Fibroblast of villous mesenchyme (primary cell): ENCODE measurements at regions not wholly inside any gene's neighbourhood (a gene's known extent, or its start where the extent isn't known, plus 50 kb on each side); places are given as distances from the start of the nearest gene placed in this dataset.

ENCODE experiments used
- DNase-seq: peaks from one replicate; pipeline ENCODE4 v3.0.0-alpha.2; 2010; ENCODE audit warnings: low read depth
- H3K4me3 ChIP-seq: 2 replicates; pipeline ENCODE4 v1.5.1; 2011; ENCODE audit warnings: low read depth, mild to moderate bottlenecking, low read length
- TF ChIP-seq, protein P1 (sequence below): IDR thresholded peaks from 2 replicates; pipeline ENCODE4 v1.5.1; 2012; ENCODE audit warnings: low read depth, mild to moderate bottlenecking, low read length; ENCODE audit not compliant: insufficient read depth

DNA sequence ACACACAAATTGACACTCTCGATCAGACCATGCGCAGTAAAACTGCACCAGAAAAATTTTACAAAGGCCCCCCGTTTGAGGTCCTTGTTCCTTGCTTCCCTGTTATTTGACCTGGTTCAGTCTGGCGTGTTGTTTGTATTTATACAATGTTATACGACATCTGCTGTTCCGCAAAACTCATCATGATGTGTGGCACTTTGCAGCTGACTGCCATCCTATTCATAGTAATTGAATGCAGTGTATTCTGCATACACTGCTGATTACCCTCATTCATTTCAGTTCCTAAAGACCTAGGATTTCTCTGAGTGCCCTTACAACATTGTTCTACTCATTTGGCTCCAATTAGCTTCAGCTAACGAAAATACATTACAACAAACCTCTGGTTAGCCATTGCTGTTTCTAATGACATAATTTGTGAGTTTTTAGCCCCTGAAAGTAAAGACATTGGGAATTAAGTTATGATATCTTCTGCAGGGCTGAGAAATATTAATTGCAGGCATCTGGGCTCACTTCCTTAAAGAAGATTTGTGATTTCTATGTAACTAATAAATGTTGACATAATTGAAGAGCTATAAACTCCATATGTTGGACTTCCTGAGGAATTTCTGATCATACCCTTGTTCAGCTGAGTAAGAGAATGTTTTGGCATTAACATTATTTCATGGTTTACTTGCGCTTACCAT is 75.7 kb downstream of the C3orf38 start:
- DNase-seq, result no peak
- TF ChIP-seq, protein P1, sequence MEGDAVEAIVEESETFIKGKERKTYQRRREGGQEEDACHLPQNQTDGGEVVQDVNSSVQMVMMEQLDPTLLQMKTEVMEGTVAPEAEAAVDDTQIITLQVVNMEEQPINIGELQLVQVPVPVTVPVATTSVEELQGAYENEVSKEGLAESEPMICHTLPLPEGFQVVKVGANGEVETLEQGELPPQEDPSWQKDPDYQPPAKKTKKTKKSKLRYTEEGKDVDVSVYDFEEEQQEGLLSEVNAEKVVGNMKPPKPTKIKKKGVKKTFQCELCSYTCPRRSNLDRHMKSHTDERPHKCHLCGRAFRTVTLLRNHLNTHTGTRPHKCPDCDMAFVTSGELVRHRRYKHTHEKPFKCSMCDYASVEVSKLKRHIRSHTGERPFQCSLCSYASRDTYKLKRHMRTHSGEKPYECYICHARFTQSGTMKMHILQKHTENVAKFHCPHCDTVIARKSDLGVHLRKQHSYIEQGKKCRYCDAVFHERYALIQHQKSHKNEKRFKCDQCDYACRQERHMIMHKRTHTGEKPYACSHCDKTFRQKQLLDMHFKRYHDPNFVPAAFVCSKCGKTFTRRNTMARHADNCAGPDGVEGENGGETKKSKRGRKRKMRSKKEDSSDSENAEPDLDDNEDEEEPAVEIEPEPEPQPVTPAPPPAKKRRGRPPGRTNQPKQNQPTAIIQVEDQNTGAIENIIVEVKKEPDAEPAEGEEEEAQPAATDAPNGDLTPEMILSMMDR, result no peak
- no peak overlapping the region for H3K4me3 ChIP-seq

DNA sequence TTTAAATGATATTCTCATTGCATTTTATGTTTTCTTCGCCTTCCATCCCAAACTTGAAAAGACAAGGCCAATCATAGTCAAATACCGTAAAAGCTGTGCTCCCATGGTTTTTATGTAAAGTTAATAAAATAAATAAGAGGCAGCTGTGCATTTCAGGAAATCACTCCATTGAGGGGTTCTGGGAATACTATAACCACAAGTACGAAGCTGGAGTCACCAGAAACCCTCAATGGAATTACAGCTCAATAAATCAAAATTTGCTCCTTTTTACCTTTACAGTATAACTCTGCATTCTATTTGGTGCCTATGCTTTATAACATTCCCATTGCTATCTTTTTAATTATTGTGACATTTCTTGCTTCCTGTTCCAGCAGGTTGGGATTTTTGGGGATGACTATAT is 77.2 kb downstream of the C3orf38 start:
- TF ChIP-seq, protein P1, result no peak
- no peak for DNase-seq
- no peak overlapping the region for H3K4me3 ChIP-seq

DNA sequence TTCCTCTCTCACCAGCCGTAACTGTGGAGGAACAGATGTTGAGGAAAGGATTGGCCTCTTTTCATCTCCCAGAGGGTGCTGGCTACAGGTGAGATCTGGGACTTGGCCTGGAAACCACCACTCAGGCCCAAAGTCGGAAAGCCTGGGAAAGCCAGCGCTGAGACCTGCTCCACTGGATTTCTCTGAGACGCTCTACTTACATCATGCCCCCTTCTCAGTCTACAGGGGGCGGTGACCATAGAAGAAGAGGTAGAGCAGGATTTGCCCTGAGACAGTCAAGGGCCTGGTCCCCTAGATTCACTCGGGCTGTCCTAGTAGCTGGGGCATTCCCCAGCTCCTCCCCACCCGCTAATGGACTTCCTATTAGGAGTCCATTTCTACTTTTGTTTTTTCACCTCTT is 80.9 kb downstream of the C3orf38 start:
- H3K4me3 ChIP-seq, result no peak overlapping the region
- DNase-seq, result no peak
- TF ChIP-seq, protein P1, result no peak

DNA sequence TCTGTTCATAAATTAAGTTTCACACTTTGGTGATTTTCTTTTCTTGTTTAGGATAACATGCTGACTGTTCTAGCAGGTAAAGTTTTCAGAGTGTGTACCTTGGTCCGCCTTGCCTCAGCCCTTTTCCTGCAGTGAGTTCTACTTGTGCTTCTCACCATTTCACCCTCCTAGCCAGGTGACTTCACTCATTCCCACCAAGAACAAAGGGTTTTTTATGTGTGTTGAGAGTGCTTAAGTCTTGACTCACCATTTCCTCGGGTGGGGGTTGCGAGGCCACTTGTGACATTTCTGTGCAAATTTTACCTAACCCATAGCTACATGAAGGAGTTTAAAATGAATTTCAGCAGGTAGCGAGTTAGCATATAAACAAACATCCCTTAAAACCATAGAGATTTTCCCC is 81.4 kb downstream of the C3orf38 start:
- TF ChIP-seq, protein P1, result no peak
- no peak for DNase-seq
- no peak overlapping the region for H3K4me3 ChIP-seq

DNA sequence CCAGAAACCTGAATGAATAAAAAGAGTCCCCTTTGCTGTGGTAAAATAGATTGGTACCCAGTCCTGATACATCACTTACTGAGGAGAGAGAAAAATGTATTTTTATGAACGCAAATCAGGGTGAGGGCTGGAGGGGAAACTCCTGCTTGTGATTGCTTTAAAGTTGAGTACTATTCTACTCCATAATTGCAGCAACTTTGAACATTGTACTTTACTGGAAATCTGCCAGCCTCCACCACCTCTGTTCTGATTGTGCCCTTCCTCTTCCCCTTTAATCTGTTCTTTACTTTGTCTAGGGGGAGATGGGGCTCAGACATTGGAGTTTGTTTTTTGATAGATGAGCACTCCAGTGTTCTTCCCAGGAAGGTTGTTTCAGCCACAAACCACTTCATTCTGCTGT is 81.9 kb downstream of the C3orf38 start:
- H3K4me3 ChIP-seq, result no peak overlapping the region
- TF ChIP-seq, protein P1, result no peak
- no peak for DNase-seq

DNA sequence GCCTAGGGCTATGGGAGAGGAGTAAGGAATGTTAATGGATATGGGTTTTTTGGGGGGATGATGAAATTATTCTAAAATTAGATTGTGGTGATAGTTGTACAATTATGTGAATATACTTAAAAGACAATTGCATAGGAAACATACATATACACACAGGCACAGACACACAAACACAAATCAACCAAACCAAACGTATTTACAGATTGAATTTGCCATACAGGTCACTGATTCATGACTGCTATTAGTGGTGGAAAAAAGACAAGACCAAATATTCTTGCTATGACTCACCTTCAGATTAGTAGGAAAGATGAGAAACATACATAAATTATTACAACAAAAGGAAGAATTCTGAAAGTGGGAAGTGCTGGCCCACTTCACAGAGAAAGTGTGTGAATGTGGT is 85.3 kb downstream of the C3orf38 start:
- no peak for DNase-seq
- TF ChIP-seq, protein P1, result no peak

DNA sequence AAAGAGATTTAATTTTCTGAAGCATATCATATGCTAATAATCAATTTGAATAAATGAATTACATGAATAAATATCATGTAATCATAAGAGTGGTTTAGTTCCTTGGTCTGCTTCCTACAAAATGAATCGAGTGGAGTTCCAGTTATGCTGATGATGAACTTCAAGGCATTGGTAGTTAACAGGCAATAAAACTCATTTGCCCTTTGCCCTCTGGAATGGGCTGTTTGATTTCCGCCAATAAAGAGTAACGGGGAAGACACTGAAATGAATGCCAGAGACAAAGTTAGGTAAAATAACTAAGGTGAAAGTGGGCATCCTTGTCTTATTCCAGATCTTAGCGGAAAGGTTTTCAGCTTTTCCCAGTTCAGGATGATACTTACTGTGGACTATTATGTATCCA is 90.1 kb downstream of the C3orf38 start:
- no peak overlapping the region for H3K4me3 ChIP-seq
- TF ChIP-seq, protein P1, result no peak

More for the DNA sequence above, 85.3 kb downstream of the C3orf38 start:
- no peak overlapping the region for H3K4me3 ChIP-seq

More for the DNA sequence above, 90.1 kb downstream of the C3orf38 start:
- no peak for DNase-seq
